Mesothelial cell of epicardium (in vitro differentiated cells): ENCODE measurements at regions not wholly inside any gene's neighbourhood (a gene's known extent, or its start where the extent isn't known, plus 50 kb on each side); places are given as distances from the start of the nearest gene placed in this dataset.

Source experiments
- DNase-seq, 2 experiments: peaks; one replicate each; pipeline ENCODE4 v3.0.0; 2021; ENCODE audit warnings: low spot score in 2 of 2; ENCODE audit not compliant: unreplicated experiment in 2 of 2
- H3K27ac Mint-ChIP-seq: 2 replicates; pipeline ENCODE4 v1.8.0; 2021; ENCODE audit warnings: mixed read lengths
- H3K27me3 Mint-ChIP-seq: 2 replicates; pipeline ENCODE4 v1.8.0; 2021; ENCODE audit warnings: low read depth, mixed read lengths
- H3K36me3 Mint-ChIP-seq: 2 replicates; pipeline ENCODE4 v1.8.0; 2021; ENCODE audit warnings: mixed read lengths
- H3K4me1 Mint-ChIP-seq: 2 replicates; pipeline ENCODE4 v1.8.0; 2021; ENCODE audit warnings: mixed read lengths
- H3K4me3 Mint-ChIP-seq: 2 replicates; pipeline ENCODE4 v1.8.0; 2021; ENCODE audit warnings: mild to moderate bottlenecking, moderate library complexity, mixed read lengths
- H3K9me3 Mint-ChIP-seq: 2 replicates; pipeline ENCODE4 v1.8.0; 2021; ENCODE audit warnings: mixed read lengths
- CTCF ChIP-seq: fragments of 200-600 bp; sonication (generic); IDR thresholded peaks from one replicate; pipeline ENCODE4 v1.5.0; 2021; ENCODE audit warnings: antibody characterized with exemption; ENCODE audit not compliant: unreplicated experiment

DNA sequence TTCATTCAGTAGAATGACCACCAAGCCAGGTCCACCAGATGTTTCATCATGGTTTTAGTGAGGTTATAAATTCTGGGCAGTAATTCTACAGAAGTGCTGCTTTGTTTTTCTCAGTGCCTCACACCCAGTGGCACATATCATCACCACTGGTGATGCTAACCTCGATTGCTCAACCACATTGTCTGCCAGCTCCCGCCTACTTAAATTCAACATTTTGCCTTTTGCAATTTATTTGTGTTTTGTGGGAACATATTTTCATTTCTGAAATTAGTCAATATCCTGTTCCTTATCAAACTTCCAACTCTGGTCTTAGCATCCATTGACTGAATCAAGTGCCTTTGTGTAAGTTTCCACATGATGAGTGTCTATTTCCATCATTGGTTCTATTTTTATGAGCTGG, 62.3 kb upstream of the TMEM178A start:
- Mint-ChIP-seq H3K36me3 (no peaks in the 10 kb centered on the region), H3K4me1 (no peaks in the 10 kb centered on the region), H3K9me3 (no peaks in the 10 kb centered on the region), H3K4me3 (no peak overlapping the region), H3K27me3 (no peaks in the 10 kb centered on the region), H3K27ac (no peak overlapping the region)
- DNase-seq: no peak
- no peak for TF ChIP-seq CTCF

GRCh38 chr2:39604866-39605265, 60.9 kb upstream of the TMEM178A start:
- Mint-ChIP-seq H3K4me1 (peaks cover 5% of the 10 kb centered on the region), H3K4me3 (no peak overlapping the region), H3K9me3 (no peaks in the 10 kb centered on the region), H3K36me3 (no peaks in the 10 kb centered on the region), H3K27me3 (no peaks in the 10 kb centered on the region), H3K27ac (no peak overlapping the region)
- no peak for TF ChIP-seq CTCF
- no peak for DNase-seq

DNA sequence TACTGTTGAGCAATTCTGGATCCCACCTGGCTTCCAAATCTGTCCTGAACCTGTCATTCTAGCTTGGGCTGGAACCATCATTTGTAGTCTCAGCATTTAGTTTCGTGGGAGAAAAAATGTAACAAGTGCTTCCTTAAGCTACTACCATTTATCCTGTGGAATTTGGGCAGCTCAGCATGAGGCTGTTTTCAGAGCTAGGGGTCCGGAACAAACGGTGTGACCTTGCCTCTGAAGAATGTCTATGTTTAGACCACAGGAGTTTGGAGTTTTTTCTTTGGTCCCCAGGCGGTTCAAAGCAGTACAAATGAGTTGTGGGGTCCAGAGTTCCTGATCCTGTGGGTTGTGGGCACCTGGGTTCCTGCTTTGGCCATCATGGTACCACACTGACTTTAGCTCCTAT, 59.1 kb upstream of the TMEM178A start:
- no peak for DNase-seq
- H3K27ac Mint-ChIP-seq: no peak overlapping the region
- H3K27me3 Mint-ChIP-seq: no peaks in the 10 kb centered on the region
- H3K36me3 Mint-ChIP-seq: no peaks in the 10 kb centered on the region
- H3K4me3 Mint-ChIP-seq: no peak overlapping the region
- no peak for TF ChIP-seq CTCF
- H3K4me1 Mint-ChIP-seq: peaks cover 5% of the 10 kb centered on the region
- no peaks in the 10 kb centered on the region for H3K9me3 Mint-ChIP-seq

GRCh38 chr2:39607538-39608262, 58.0 kb upstream of the TMEM178A start:
- no peak for TF ChIP-seq CTCF
- Mint-ChIP-seq H3K27ac (no peak overlapping the region), H3K4me3 (no peak overlapping the region), H3K27me3 (no peaks in the 10 kb centered on the region), H3K4me1 (peaks cover 5% of the 10 kb centered on the region), H3K9me3 (no peaks in the 10 kb centered on the region), H3K36me3 (no peaks in the 10 kb centered on the region)
- DNase-seq: no peak

- Mint-ChIP-seq H3K4me3 (no peak overlapping the region), H3K27ac (no peak overlapping the region), H3K27me3 (no peaks in the 10 kb centered on the region), H3K9me3 (no peaks in the 10 kb centered on the region), H3K4me1 (peaks cover 5% of the 10 kb centered on the region), H3K36me3 (no peaks in the 10 kb centered on the region)
- no peak for DNase-seq
- no peak for TF ChIP-seq CTCF
Measured at GRCh38 chr2:39608263-39608575, 57.5 kb upstream of the TMEM178A start.
